Keratinocyte (primary cell): ENCODE measurements at regions not wholly inside any gene's neighbourhood (a gene's known extent, or its start where the extent isn't known, plus 50 kb on each side); places are given as distances from the start of the nearest gene placed in this dataset.

ENCODE experiments used
- CTCF ChIP-seq, 3 experiments: IDR thresholded peaks in 1 of 3; conservative IDR thresholded peaks in 1 of 3; optimal IDR thresholded peaks in 1 of 3; 2 replicates in 2 of 3; 3 replicates in 1 of 3; pipeline versions ENCODE3 to v1.5.1; 2011; ENCODE audit warnings: low read length in 3 of 3, mild to moderate bottlenecking in 3 of 3, moderate library complexity in 2 of 3, control low read depth in 1 of 3, inconsistent platforms in 1 of 3; ENCODE audit not compliant: insufficient read depth in 2 of 3; ENCODE audit errors: extremely low read depth in 1 of 3
- EZH2 ChIP-seq: IDR thresholded peaks from one replicate; pipeline ENCODE4 v1.6.1; 2012; ENCODE audit warnings: inconsistent platforms, mild to moderate bottlenecking, low read length, moderate library complexity

- TF ChIP-seq CTCF (optimal IDR thresholded peaks at IDR 0.05 in 1 of 3, IDR thresholded peaks at IDR 0.05 in 1 of 3, conservative IDR thresholded peaks at IDR 0.05 in 1 of 3; ENCODE audit: extremely low read depth in 1 of 3, insufficient read depth in 2 of 3, low read length in 3 of 3) (no peak), EZH2 (no peak)
These were observed 150.6 kb upstream of the GALNT5 start for GRCh38 chr2:157106950-157107349.
